ENCODE measurements at regions not wholly inside any gene's neighbourhood (a gene's known extent, or its start where the extent isn't known, plus 50 kb on each side); places are given as distances from the start of the nearest gene placed in this dataset.
"Not testable (repeated sequence)": the region's sequence is repeated elsewhere in the genome, so short reads cannot be mapped to it uniquely, and the experiment has no call there.

- no peak for DNase-seq
Measured at GRCh38 chr2:81050580-81051095, 746.1 kb upstream of the LRRTM1 start.

- no peak for DNase-seq
Measured at GRCh38 chr2:81043681-81044080, 739.1 kb upstream of the LRRTM1 start.

GRCh38 chr2:81007104-81007503 is 702.6 kb upstream of the LRRTM1 start:
- no peak for DNase-seq

- no peak for DNase-seq
Measured at GRCh38 chr2:81002906-81003305, 698.4 kb upstream of the LRRTM1 start.

- DNase-seq = no peak
Measured at GRCh38 chr2:80987466-80987865, 682.9 kb upstream of the LRRTM1 start.

- DNase-seq = no peak
Measured at GRCh38 chr2:80969900-80970299, 665.3 kb upstream of the LRRTM1 start.

- DNase-seq = no peak
Measured at GRCh38 chr2:80968450-80968849, 663.9 kb upstream of the LRRTM1 start.

- no peak for DNase-seq
Measured at GRCh38 chr2:80947601-80948130, 643.1 kb upstream of the LRRTM1 start.

GRCh38 chr2:80943487-80943886 is 638.9 kb upstream of the LRRTM1 start:
- no peak for DNase-seq

GRCh38 chr2:80942766-80943165 is 638.2 kb upstream of the LRRTM1 start:
- no peak for DNase-seq

GRCh38 chr2:80938463-80938862 is 633.9 kb upstream of the LRRTM1 start:
- DNase-seq = no peak

GRCh38 chr2:80931820-80932219 is 627.3 kb upstream of the LRRTM1 start:
- DNase-seq = not testable (repeated sequence)

GRCh38 chr2:80930777-80931176 is 626.2 kb upstream of the LRRTM1 start:
- DNase-seq = no peak

- no peak for DNase-seq
Measured at GRCh38 chr2:80926168-80926567, 621.6 kb upstream of the LRRTM1 start.

GRCh38 chr2:80896576-80896975 is 592.0 kb upstream of the LRRTM1 start:
- no peak for DNase-seq

GRCh38 chr2:80894486-80894885 is 589.9 kb upstream of the LRRTM1 start:
- no peak for DNase-seq

- no peak for DNase-seq
Measured at GRCh38 chr2:80893711-80894110, 589.2 kb upstream of the LRRTM1 start.

- DNase-seq = no peak
Measured at GRCh38 chr2:80889009-80889408, 584.5 kb upstream of the LRRTM1 start.

- DNase-seq = no peak
Measured at GRCh38 chr2:80887841-80888378, 583.4 kb upstream of the LRRTM1 start.

GRCh38 chr2:80874374-80874773 is 569.8 kb upstream of the LRRTM1 start:
- no peak for DNase-seq

- DNase-seq = no peak
Measured at GRCh38 chr2:80869858-80870438, 565.4 kb upstream of the LRRTM1 start.

- DNase-seq = no peak
Measured at GRCh38 chr2:80863147-80863714, 558.7 kb upstream of the LRRTM1 start.

GRCh38 chr2:80858965-80859364 is 554.4 kb upstream of the LRRTM1 start:
- no peak for DNase-seq

- no peak for DNase-seq
Measured at GRCh38 chr2:80856227-80856626, 551.7 kb upstream of the LRRTM1 start.

Measured in fibroblast of skin of right biceps (primary cell).